HG03139 (cell line): ENCODE measurements at regions not wholly inside any gene's neighbourhood (a gene's known extent, or its start where the extent isn't known, plus 50 kb on each side); places are given as distances from the start of the nearest gene placed in this dataset.

Experiments
- ATAC-seq: cut with Tn5 transposase; IDR thresholded peaks from one replicate; pipeline ENCODE4 v1.9.1; 2021; ENCODE audit not compliant: unreplicated experiment

DNA sequence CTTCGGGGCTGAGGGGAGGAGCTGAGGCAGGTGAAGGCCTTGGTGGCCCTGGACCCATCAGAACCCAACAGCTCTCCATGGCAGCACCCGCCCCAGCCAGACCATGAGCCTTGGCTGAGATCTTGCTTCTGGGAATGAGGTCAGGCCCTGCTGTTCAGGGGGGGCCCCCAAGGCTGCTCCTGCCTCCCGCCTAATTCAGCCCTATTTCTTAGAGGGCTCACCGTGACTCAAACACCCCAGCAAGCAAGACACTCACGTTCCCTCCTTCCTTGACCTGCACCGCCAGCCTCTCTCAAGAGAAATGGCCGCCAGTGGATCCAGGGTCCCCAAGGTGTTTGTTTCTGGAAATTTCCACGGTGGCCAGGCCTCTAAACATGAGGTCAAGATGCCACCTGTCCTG, 61.4 kb upstream of the PPP1R26 start:
- no peak for ATAC-seq

DNA sequence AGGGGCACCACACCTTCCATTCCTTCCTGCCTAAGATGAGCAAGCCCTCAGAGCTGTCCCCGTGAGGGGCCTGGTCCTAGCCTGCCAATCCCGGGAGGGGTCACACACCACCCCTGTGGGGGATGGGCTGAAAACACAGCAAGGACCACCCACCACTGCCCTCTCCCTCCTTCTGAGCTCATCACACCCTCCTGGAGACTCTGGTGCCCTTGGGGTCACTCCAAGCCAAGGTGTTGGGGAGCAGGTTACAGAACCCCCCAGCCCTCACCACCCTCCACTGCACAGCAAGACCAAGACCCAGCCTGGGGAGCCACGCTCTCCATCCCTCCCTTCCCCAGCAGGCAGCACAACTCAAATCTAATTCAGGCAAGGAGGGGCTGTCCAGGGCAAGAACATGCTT, 60.5 kb upstream of the PPP1R26 start:
- no peak for ATAC-seq

DNA sequence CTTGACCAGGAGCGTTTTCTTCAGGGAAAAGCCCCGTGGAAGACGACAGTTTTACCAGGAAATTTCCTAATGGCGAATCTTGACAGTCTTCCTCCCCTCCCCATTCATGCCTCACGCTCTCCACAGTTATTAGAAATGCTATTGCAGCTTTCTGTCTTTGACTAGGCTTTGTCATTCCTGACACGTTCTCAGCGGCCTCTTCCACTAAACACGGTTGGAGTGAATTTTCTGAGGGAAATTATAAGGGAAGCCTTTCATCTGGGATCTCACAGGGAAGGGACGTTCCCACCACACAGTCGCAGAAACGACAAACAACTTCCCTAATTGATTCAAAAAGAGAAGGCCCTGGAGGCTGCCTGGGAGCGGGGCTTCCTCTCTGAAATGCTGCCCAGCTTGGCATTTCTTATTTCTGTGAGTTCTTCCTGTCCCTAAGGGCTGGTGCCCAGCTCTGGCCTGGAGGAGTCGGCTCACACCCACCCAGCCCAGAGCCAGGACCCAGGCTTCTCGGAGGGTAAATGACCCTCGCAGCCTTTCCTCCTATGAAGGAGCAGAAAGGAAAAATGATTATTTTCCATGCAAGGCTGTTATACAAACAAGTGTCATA, 57.1 kb upstream of the PPP1R26 start:
- no peak for ATAC-seq

DNA sequence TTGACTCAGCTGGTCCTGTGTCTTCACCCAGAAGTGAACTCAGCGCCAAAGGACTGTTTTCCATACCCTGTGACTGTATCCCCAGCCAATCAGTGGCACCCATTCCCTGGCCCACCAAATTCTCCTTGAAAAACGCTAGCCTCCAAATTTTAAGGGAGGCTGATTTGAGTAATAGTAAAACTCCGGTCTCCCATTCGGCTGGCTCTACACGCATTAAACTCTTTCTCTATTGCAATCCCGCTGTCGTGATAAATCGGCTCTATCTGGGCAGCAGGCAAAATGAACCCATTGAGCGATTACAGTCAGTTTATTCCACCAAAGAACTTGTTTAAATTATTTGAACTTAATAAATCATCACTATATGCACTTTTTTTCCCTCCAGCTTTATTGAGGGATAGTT, 55.9 kb upstream of the PPP1R26 start:
- ATAC-seq = no peak
